LHCN-M2 (cell line): ENCODE measurements at regions not wholly inside any gene's neighbourhood (a gene's known extent, or its start where the extent isn't known, plus 50 kb on each side); places are given as distances from the start of the nearest gene placed in this dataset.

ENCODE experiments used
- DNase-seq: peaks from one replicate; pipeline ENCODE4 v3.0.0-alpha.2; 2012; ENCODE audit warnings: low read depth

- no peak for DNase-seq
Observed at GRCh38 chr2:128469203-128469602, 150.5 kb upstream of the HS6ST1 start.

- DNase-seq = no peak
Observed at GRCh38 chr2:128469875-128470274, 151.2 kb upstream of the HS6ST1 start.

GRCh38 chr2:128472789-128473174 is 154.1 kb upstream of the HS6ST1 start:
- DNase-seq = no peak

GRCh38 chr2:128473175-128474035 is 154.7 kb upstream of the HS6ST1 start:
- DNase-seq = no peak

- no peak for DNase-seq
Observed at GRCh38 chr2:128474036-128474955, 155.6 kb upstream of the HS6ST1 start.

GRCh38 chr2:128474962-128475361 is 156.3 kb upstream of the HS6ST1 start:
- DNase-seq = no peak

GRCh38 chr2:128475427-128476211 is 157.0 kb upstream of the HS6ST1 start:
- DNase-seq = no peak

GRCh38 chr2:128477026-128477820 is 158.6 kb upstream of the HS6ST1 start:
- DNase-seq = no peak

GRCh38 chr2:128477891-128478290 is 159.2 kb upstream of the HS6ST1 start:
- no peak for DNase-seq

- no peak for DNase-seq
Observed at GRCh38 chr2:128485761-128486639, 167.3 kb upstream of the HS6ST1 start.

- no peak for DNase-seq
Observed at GRCh38 chr2:128486640-128487375, 168.1 kb upstream of the HS6ST1 start.

GRCh38 chr2:128487650-128488387 is 169.2 kb upstream of the HS6ST1 start:
- no peak for DNase-seq

GRCh38 chr2:128488434-128488833 is 169.8 kb upstream of the HS6ST1 start:
- DNase-seq = no peak

- DNase-seq = no peak
Observed at GRCh38 chr2:128489526-128490273, 171.0 kb upstream of the HS6ST1 start.

GRCh38 chr2:128490321-128490720 is 171.7 kb upstream of the HS6ST1 start:
- DNase-seq = no peak

- no peak for DNase-seq
Observed at GRCh38 chr2:128490881-128491691, 172.4 kb upstream of the HS6ST1 start.
